ENCODE measurements at regions not wholly inside any gene's neighbourhood (a gene's known extent, or its start where the extent isn't known, plus 50 kb on each side); places are given as distances from the start of the nearest gene placed in this dataset.

DNA sequence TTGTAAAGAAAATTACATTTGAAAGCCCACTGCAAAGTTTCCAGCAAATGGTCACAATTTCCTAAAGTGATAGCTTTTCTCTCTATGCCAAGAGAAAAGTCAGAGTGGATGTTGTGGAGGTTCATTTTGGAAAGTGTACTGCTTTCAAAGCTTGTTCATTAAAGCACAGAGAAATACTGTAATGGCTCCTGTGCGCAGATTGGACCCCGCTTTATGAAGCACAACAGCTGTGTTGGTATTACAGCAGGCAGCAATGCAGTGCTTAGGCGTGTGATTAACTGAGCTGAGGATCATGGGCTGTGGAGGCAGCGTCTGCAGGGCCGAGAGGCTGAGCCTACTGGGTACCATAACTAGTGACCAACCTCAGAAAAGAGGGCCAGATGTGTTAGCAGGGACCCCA is 478.4 kb upstream of the CFAP20DC start:
- TF ChIP-seq, protein P1, sequence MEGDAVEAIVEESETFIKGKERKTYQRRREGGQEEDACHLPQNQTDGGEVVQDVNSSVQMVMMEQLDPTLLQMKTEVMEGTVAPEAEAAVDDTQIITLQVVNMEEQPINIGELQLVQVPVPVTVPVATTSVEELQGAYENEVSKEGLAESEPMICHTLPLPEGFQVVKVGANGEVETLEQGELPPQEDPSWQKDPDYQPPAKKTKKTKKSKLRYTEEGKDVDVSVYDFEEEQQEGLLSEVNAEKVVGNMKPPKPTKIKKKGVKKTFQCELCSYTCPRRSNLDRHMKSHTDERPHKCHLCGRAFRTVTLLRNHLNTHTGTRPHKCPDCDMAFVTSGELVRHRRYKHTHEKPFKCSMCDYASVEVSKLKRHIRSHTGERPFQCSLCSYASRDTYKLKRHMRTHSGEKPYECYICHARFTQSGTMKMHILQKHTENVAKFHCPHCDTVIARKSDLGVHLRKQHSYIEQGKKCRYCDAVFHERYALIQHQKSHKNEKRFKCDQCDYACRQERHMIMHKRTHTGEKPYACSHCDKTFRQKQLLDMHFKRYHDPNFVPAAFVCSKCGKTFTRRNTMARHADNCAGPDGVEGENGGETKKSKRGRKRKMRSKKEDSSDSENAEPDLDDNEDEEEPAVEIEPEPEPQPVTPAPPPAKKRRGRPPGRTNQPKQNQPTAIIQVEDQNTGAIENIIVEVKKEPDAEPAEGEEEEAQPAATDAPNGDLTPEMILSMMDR (IDR thresholded peaks at IDR 0.05; ENCODE audit: insufficient read depth, low read length, severe bottlenecking), result no peak
- FAIRE-seq (no peak), DNase-seq (ENCODE audit: low read depth) (no peak)
- Histone ChIP-seq H3K27me3 (ENCODE audit: control insufficient read depth, insufficient read depth, low read length) (no peaks in the 10 kb centered on the region), H3K4me3 (ENCODE audit: low read depth, low read length) (no peak overlapping the region), H3K36me3 (ENCODE audit: control insufficient read depth, insufficient read depth, low read length) (no peaks in the 10 kb centered on the region)

DNA sequence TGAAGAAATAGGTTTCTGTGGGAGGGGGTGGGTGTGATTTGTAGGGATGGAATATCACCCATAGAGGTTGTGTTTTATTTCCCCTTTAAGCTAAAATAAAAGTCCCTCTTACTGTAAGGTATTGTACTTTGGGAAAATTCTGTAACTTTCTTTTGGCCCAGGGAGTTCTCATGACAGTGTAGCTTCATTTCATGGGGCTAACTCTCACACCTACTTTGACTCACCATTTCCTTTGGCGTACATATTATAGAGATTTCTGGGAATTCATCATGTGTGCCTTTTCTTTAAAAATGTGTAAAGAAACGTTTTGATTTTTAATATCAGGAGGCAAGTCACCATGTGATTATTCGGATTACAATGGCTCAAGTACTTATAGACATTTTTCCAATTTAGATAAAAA is 477.7 kb upstream of the CFAP20DC start:
- Histone ChIP-seq H3K4me3 (ENCODE audit: low read depth, low read length) (no peak overlapping the region), H3K36me3 (ENCODE audit: control insufficient read depth, insufficient read depth, low read length) (no peaks in the 10 kb centered on the region), H3K27me3 (ENCODE audit: control insufficient read depth, insufficient read depth, low read length) (no peaks in the 10 kb centered on the region)
- DNase-seq (ENCODE audit: low read depth) (no peak), FAIRE-seq (no peak)
- TF ChIP-seq, protein P1 (IDR thresholded peaks at IDR 0.05; ENCODE audit: insufficient read depth, low read length, severe bottlenecking), result no peak

DNA sequence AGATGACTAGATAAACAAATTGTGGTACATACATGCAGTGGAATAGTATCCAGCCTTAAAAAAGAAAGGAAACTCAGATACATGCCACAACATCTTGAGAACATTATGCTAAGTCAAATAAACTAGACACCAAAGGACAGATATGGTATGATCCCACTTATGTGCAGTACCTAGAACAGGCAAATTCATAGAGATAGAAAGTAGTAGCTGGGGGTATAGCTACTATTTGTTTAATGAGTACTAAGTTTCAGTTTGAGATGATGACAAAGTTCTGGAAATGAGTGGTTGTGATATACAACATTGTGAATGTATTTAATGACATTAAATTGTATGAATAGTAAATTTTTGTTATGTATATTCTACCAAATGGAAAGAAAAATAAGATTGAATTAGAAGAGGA is 477.2 kb upstream of the CFAP20DC start:
- TF ChIP-seq, protein P1 (IDR thresholded peaks at IDR 0.05; ENCODE audit: insufficient read depth, low read length, severe bottlenecking), result no peak
- Histone ChIP-seq H3K27me3 (ENCODE audit: control insufficient read depth, insufficient read depth, low read length) (no peaks in the 10 kb centered on the region), H3K36me3 (ENCODE audit: control insufficient read depth, insufficient read depth, low read length) (no peaks in the 10 kb centered on the region), H3K4me3 (ENCODE audit: low read depth, low read length) (no peak overlapping the region)
- no peak for DNase-seq (ENCODE audit: low read depth)
- no peak for FAIRE-seq

DNA sequence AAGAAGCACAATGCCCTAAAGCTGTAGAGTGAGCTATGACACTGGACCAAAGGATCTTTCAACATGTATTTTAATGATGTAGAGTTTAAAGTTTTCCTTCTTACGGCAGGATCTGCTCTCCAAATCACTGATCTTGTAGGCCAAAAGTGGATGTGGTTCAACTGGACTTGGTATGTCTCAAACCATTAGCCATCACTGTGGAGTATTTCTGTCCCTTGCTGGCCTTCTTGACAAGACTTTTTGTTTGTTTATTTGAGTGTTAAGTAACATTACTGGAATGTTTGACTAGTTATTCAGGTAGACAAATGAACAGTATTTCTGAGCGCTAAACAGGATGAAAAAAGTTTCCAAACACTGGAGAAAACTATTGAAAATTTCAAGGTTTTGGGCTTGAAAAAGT is 472.7 kb upstream of the CFAP20DC start:
- DNase-seq (ENCODE audit: low read depth), result no peak
- H3K27me3 ChIP-seq (ENCODE audit: control insufficient read depth, insufficient read depth, low read length), result no peaks in the 10 kb centered on the region
- TF ChIP-seq, protein P1 (IDR thresholded peaks at IDR 0.05; ENCODE audit: insufficient read depth, low read length, severe bottlenecking), result no peak
- no peaks in the 10 kb centered on the region for H3K36me3 ChIP-seq (ENCODE audit: control insufficient read depth, insufficient read depth, low read length)
- no peak overlapping the region for H3K4me3 ChIP-seq (ENCODE audit: low read depth, low read length)
- no peak for FAIRE-seq

DNA sequence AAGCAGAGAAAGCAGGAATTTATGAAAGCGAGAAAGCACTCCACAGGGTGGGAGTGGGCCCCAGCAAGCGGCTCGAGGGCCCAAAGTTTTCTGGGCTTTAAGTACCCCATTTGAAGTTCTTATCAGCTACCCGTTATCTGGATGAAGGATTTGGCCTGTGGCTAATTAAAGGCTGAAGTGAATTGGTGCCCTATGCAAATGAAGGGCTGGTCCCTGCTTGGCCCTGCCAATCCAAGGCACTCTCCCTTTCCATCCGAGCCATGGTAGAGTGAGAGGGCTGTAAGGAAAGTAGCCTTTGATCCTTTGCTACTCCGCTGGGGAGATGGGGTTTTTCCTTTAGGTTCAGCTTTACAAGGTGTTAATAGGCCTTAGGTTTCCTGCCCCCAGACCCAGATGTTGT is 469.3 kb upstream of the CFAP20DC start:
- H3K36me3 ChIP-seq (ENCODE audit: control insufficient read depth, insufficient read depth, low read length), result no peaks in the 10 kb centered on the region
- FAIRE-seq (no peak), DNase-seq (ENCODE audit: low read depth) (no peak)
- H3K27me3 ChIP-seq (ENCODE audit: control insufficient read depth, insufficient read depth, low read length), result no peaks in the 10 kb centered on the region
- TF ChIP-seq, protein P1 (IDR thresholded peaks at IDR 0.05; ENCODE audit: insufficient read depth, low read length, severe bottlenecking), result no peak
- H3K4me3 ChIP-seq (ENCODE audit: low read depth, low read length), result no peak overlapping the region

DNA sequence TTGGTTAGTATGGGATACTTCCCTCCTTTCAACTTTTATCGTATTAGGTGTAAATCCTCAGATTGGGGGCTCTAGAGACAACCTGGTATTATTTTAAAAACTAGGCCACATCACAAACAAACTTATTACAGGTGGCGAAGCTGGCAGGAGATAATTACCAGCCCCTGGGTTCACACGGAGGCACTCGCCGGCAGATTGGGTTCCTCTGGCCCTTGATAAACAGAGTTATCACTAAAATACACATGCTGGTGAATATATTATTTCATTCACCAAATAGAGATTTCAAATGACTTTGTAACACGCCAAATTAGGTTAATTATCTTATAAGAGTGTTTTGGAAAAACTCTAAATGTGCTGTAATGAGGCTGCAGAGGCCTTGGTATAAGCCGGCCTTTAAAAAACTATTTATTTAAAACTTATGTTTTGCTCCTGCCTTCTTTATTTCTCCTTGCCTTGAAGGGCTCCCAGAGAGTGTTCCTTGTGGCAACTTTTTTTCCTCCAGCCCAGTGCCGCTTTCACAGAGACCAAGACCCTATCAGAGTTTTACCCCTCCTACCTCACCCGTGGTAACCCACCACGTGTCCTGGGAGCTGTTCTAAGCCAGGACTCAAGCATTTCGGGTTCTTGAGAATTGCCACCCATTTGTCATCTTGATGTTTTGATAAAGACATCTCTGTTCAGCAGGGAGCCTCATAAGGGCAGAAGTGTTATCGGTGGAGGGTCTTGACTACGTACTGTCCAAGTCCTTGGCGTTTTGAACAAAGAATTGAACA is 468.6 kb upstream of the CFAP20DC start:
- Histone ChIP-seq H3K27me3 (ENCODE audit: control insufficient read depth, insufficient read depth, low read length) (no peaks in the 10 kb centered on the region), H3K36me3 (ENCODE audit: control insufficient read depth, insufficient read depth, low read length) (no peaks in the 10 kb centered on the region), H3K4me3 (ENCODE audit: low read depth, low read length) (no peak overlapping the region)
- TF ChIP-seq, protein P1 (IDR thresholded peaks at IDR 0.05; ENCODE audit: insufficient read depth, low read length, severe bottlenecking), result no peak
- FAIRE-seq, result no peak
- DNase-seq (ENCODE audit: low read depth), result no peak
